Bronchial epithelial cell (primary cell): ENCODE measurements at regions not wholly inside any gene's neighbourhood (a gene's known extent, or its start where the extent isn't known, plus 50 kb on each side); places are given as distances from the start of the nearest gene placed in this dataset.
A peak's percentile ranks its signal among the peaks of the same experiment; 100 is the strongest.

Experiments used
- DNase-seq: peaks from one replicate; pipeline ENCODE4 v3.0.0-alpha.2; 2010; ENCODE audit warnings: low read depth
- FAIRE-seq: peaks from 2 replicates; lab custom pipeline; 2011; peaks lifted over from hg19 to GRCh38; lab: Jason Lieb, UNC
- H3K27me3 ChIP-seq: 2 replicates; pipeline ENCODE4 v1.5.1; 2011; ENCODE audit warnings: low read length; ENCODE audit not compliant: control insufficient read depth, insufficient read depth
- H3K36me3 ChIP-seq: 2 replicates; pipeline ENCODE4 v1.5.1; 2011; ENCODE audit warnings: low read length; ENCODE audit not compliant: control insufficient read depth, insufficient read depth
- H3K4me3 ChIP-seq: 2 replicates; pipeline ENCODE4 v1.5.1; 2011; ENCODE audit warnings: mild to moderate bottlenecking, low read depth, low read length, control low read depth
- CTCF ChIP-seq: IDR thresholded peaks from 2 replicates; pipeline ENCODE4 v1.5.1; 2011; ENCODE audit warnings: mild to moderate bottlenecking, moderate library complexity, low read length, control low read depth, inconsistent platforms; ENCODE audit not compliant: insufficient read depth, severe bottlenecking

GRCh38 chr2:14551069-14551468, 81.4 kb upstream of the LRATD1 start:
- TF ChIP-seq CTCF = no peak
- FAIRE-seq = no peak
- DNase-seq = no peak
- Histone ChIP-seq H3K4me3 (no peak overlapping the region), H3K27me3 (no peaks in the 10 kb centered on the region), H3K36me3 (no peaks in the 10 kb centered on the region)

GRCh38 chr2:14552286-14552685, 80.2 kb upstream of the LRATD1 start:
- FAIRE-seq = no peak
- H3K36me3 ChIP-seq = no peaks in the 10 kb centered on the region
- no peak overlapping the region for H3K4me3 ChIP-seq
- DNase-seq = no peak
- no peak for TF ChIP-seq CTCF
- H3K27me3 ChIP-seq = no peaks in the 10 kb centered on the region

- no peaks in the 10 kb centered on the region for H3K36me3 ChIP-seq
- H3K27me3 ChIP-seq = no peaks in the 10 kb centered on the region
- TF ChIP-seq CTCF = no peak
- H3K4me3 ChIP-seq = no peak overlapping the region
- DNase-seq (peak; percentile 52), FAIRE-seq (no peak)
Measured at GRCh38 chr2:14552818-14553217, 79.7 kb upstream of the LRATD1 start.

GRCh38 chr2:14554849-14555545, 77.5 kb upstream of the LRATD1 start:
- Histone ChIP-seq H3K27me3 (no peaks in the 10 kb centered on the region), H3K4me3 (no peak overlapping the region), H3K36me3 (no peaks in the 10 kb centered on the region)
- peak; percentile 52 for DNase-seq
- TF ChIP-seq CTCF = no peak
- FAIRE-seq = no peak

GRCh38 chr2:14557111-14557510, 75.4 kb upstream of the LRATD1 start:
- FAIRE-seq (no peak), DNase-seq (peak; percentile 86)
- no peak overlapping the region for H3K4me3 ChIP-seq
- no peak for TF ChIP-seq CTCF
- no peaks in the 10 kb centered on the region for H3K27me3 ChIP-seq
- no peaks in the 10 kb centered on the region for H3K36me3 ChIP-seq

GRCh38 chr2:14557916-14558315, 74.6 kb upstream of the LRATD1 start:
- H3K27me3 ChIP-seq = no peaks in the 10 kb centered on the region
- FAIRE-seq = no peak
- no peak for TF ChIP-seq CTCF
- peak; percentile 37 for DNase-seq
- H3K36me3 ChIP-seq = no peaks in the 10 kb centered on the region
- H3K4me3 ChIP-seq = no peak overlapping the region
